Skeletal muscle satellite cell (primary cell): ENCODE measurements at regions not wholly inside any gene's neighbourhood (a gene's known extent, or its start where the extent isn't known, plus 50 kb on each side); places are given as distances from the start of the nearest gene placed in this dataset.

Experiments
- H3K27me3 ChIP-seq: 2 replicates; pipeline ENCODE4 v1.7.0; 2013; ENCODE audit warnings: low read length; ENCODE audit not compliant: control insufficient read depth, insufficient read depth
- H3K36me3 ChIP-seq: 2 replicates; pipeline ENCODE4 v1.7.0; 2013; ENCODE audit warnings: mild to moderate bottlenecking, control low read depth, low read length; ENCODE audit not compliant: insufficient read depth
- H3K4me1 ChIP-seq: 2 replicates; pipeline ENCODE4 v1.7.0; 2013; ENCODE audit warnings: low read length; ENCODE audit not compliant: control insufficient read depth, insufficient read depth
- H3K4me2 ChIP-seq: 2 replicates; pipeline ENCODE4 v1.7.0; 2013; ENCODE audit warnings: mild to moderate bottlenecking, low read length
- H3K4me3 ChIP-seq: 2 replicates; pipeline ENCODE4 v1.7.0; 2013; ENCODE audit warnings: low read length
- H3K9ac ChIP-seq: 2 replicates; pipeline ENCODE4 v1.7.0; 2013; ENCODE audit warnings: mild to moderate bottlenecking, low read depth, low read length, moderate library complexity
- H3K9me3 ChIP-seq: replicated peaks from 2 replicates; pipeline ENCODE4 v1.7.0; 2013; ENCODE audit warnings: mild to moderate bottlenecking, control low read depth, low read length

DNA sequence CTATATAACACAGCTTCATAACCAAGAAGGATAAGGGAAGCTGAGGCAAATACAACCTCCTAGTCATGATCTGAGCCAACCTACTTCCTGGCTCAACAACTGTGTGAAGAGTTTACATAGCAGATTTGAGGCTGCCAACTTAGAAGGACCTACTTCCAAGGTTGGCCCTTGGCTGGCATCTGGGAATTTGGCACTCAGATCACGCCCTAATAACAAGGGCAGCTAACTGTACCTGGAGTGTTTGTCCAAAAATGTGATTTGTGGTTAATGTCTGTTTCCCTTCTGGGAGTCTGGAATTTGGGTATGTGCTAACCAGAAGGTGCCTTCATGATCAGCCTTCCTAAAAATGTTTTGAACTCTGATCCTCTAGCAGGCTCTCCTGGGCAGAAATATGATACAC is 287.2 kb downstream of the CAAP1 start:
- H3K36me3 ChIP-seq: no peaks in the 10 kb centered on the region
- no peak overlapping the region for H3K4me2 ChIP-seq
- H3K9me3 ChIP-seq: no peaks in the 10 kb centered on the region
- no peaks in the 10 kb centered on the region for H3K27me3 ChIP-seq
- H3K4me3 ChIP-seq: no peak overlapping the region
- H3K4me1 ChIP-seq: no peaks in the 10 kb centered on the region
- H3K9ac ChIP-seq: no peak overlapping the region

DNA sequence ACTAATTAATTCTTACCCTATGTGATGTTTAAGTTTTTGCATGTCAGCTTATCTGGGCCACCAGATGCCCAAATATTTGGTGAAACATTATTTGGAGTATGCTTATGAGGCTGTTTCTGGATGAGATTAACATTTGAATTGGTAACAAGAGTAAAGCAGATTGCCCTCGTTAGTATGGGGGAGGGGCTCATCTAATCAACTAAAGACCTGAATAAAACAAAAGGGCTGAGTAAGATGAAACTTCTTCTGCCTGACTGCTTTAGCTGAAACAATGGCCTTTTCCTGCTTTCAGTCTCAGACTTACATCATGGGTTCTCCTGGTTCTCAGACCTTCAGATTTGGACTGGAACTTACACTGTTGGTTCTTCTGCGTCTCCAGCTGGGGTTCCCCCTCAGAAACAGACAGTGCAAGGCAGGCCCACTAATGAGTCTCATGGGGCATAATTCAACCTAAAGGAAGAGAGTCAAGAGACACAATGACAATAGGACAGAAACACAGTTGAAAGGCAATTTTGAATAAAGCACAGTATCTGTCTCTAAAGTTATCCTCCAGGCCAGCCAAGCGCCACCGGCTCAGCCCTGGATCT is 288.4 kb downstream of the CAAP1 start:
- Histone ChIP-seq H3K4me3 (no peak overlapping the region), H3K27me3 (no peaks in the 10 kb centered on the region), H3K4me1 (no peaks in the 10 kb centered on the region)

DNA sequence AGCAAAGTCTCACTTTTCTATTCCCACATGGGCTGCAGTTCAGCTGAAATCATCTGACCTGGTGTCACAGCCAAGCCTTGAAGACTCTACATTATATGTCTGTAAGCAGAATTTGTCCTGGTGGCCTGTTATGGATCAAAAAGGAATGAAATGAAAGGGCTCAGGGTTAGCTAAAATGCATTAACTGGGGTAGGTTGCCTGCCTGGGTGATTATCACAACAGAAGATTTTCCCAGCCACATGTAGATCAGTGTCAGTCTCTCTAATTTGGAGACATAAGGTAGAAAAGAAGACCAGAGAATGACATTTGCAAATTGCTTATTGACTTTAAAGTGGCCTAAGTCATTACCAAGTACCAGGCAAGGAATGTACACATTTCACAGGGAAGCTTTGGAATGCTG is 289.0 kb downstream of the CAAP1 start:
- Histone ChIP-seq H3K36me3 (no peaks in the 10 kb centered on the region), H3K4me3 (no peak overlapping the region), H3K27me3 (no peaks in the 10 kb centered on the region), H3K4me1 (no peaks in the 10 kb centered on the region), H3K9ac (no peak overlapping the region), H3K9me3 (no peaks in the 10 kb centered on the region), H3K4me2 (no peak overlapping the region)

More for the DNA sequence above, 288.4 kb downstream of the CAAP1 start:
- Histone ChIP-seq H3K4me2 (no peak overlapping the region), H3K36me3 (no peaks in the 10 kb centered on the region), H3K9ac (no peak overlapping the region), H3K9me3 (no peaks in the 10 kb centered on the region)

DNA sequence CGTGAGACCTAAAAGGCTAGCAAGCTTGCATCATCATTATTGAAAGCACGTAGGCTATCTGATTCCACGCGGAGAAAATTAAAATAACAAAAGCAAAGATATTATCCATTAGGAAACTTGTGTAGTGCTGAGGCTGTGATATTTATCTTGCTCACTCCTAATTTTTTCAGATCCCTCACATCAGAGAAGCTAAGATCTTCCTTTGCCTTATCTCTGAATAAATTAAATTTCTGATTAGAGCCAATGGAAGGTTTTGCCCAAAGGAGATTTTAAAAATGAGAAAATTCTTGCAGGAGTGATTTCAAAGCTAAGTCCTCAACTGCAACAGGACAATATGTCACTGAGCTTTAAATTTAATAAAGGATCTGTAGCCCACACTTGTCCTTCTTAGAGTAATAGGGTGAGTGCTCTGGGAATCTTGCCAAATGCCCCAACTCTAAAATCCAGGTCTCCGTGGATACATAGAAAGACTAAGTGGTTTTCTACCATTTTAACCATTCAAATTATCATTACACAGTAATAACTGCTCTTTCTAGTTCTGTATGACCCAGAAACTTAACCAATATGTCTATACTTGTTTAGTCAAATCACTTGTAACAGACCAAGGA is 295.0 kb downstream of the CAAP1 start:
- no peaks in the 10 kb centered on the region for H3K36me3 ChIP-seq
- no peak overlapping the region for H3K4me2 ChIP-seq
- peaks cover 4% of the 10 kb centered on the region for H3K9me3 ChIP-seq
- H3K9ac ChIP-seq: no peak overlapping the region
- no peaks in the 10 kb centered on the region for H3K27me3 ChIP-seq
- no peaks in the 10 kb centered on the region for H3K4me1 ChIP-seq
- no peak overlapping the region for H3K4me3 ChIP-seq

DNA sequence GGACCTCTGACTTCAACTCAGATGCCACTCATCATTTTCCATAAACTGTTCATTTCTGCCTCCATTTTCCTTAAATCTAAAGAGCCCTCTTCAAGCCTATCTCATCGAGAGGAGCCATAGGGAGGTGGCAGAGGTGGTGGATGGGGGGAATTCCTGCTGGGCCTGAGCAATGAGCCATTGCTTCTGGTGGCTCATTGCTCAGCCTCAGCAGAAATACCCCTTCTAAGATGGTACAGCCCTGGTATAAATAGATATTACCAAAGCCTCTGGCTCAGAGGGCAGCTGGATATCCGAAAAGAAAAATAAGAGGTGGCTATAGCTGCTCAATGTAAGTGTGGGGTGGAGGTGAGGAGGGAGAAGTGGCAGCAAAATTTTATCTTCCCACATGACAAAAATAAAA is 313.5 kb downstream of the CAAP1 start:
- Histone ChIP-seq H3K4me1 (no peaks in the 10 kb centered on the region), H3K9me3 (no peaks in the 10 kb centered on the region), H3K9ac (no peak overlapping the region), H3K27me3 (no peaks in the 10 kb centered on the region), H3K4me2 (no peak overlapping the region), H3K36me3 (no peaks in the 10 kb centered on the region), H3K4me3 (no peak overlapping the region)

DNA sequence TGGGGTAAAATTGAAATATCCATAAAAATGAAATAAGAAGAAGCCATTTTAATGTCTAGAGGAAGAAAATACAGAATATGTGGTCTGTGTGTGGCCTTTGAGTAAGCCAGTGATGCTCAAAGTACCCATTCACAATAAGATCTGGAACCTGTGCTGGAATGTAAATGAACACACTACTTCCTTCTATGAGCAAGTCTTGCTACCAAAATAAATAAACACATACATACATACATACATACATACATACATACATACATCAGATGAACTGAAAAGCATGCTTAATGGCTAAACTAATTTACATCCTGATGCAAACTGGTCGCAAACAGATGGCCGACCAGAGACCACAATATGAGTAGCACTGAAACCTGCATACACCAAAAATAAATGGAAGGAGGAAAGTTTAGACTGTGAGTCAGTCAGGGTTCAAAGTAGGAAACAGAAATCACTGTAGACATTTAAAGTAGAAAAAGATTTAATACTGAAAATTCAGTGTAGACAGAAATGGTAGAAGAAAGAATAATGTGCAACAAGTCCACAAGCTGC is 317.6 kb downstream of the CAAP1 start:
- no peak overlapping the region for H3K4me2 ChIP-seq
- no peak overlapping the region for H3K4me3 ChIP-seq
- H3K9ac ChIP-seq: no peak overlapping the region
- H3K27me3 ChIP-seq: no peaks in the 10 kb centered on the region
- H3K4me1 ChIP-seq: no peaks in the 10 kb centered on the region
- no peaks in the 10 kb centered on the region for H3K9me3 ChIP-seq
- no peaks in the 10 kb centered on the region for H3K36me3 ChIP-seq

DNA sequence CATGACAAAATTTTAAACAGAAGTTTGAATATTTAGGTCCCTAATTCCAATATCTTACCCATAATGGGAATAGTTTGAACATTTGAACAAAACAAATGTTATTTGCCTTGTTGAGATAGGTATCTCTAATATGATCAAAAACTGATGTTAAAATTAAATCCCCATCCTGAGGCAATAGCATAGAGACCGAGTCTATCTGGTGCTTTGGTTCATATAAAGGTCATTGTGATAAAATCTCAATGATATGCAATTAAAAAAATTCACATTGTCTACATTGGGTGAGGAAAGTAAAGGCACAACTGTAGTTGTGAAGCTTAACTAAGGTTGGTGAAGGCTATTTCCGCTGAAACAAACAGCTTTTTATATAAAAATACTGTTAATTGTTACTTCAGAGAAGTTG is 318.3 kb downstream of the CAAP1 start:
- H3K4me1 ChIP-seq: no peaks in the 10 kb centered on the region
- H3K4me2 ChIP-seq: no peak overlapping the region
- H3K36me3 ChIP-seq: no peaks in the 10 kb centered on the region
- no peaks in the 10 kb centered on the region for H3K9me3 ChIP-seq
- no peak overlapping the region for H3K4me3 ChIP-seq
- no peak overlapping the region for H3K9ac ChIP-seq
- H3K27me3 ChIP-seq: no peaks in the 10 kb centered on the region

DNA sequence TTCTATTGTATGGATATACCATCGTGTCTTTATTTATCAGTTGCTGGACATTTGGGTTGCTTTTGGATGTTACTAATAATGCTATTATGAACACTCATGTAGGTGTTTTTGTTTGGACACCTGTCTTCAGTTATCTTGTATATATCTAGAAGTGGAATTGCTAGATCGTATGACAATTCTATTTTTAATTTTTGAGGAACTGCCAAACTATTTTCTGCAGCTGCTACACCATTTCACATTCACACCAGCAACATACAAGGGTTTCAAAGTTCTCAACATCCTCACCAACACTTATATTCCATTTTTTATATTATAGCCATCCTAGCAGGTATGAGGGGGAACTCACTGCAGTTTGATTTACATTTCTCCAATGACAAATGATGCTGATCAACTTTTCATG is 324.6 kb downstream of the CAAP1 start:
- no peaks in the 10 kb centered on the region for H3K36me3 ChIP-seq
- no peaks in the 10 kb centered on the region for H3K4me1 ChIP-seq
- H3K9me3 ChIP-seq: no peaks in the 10 kb centered on the region
- no peaks in the 10 kb centered on the region for H3K27me3 ChIP-seq
- H3K4me3 ChIP-seq: no peak overlapping the region
- H3K9ac ChIP-seq: no peak overlapping the region
- H3K4me2 ChIP-seq: no peak overlapping the region

DNA sequence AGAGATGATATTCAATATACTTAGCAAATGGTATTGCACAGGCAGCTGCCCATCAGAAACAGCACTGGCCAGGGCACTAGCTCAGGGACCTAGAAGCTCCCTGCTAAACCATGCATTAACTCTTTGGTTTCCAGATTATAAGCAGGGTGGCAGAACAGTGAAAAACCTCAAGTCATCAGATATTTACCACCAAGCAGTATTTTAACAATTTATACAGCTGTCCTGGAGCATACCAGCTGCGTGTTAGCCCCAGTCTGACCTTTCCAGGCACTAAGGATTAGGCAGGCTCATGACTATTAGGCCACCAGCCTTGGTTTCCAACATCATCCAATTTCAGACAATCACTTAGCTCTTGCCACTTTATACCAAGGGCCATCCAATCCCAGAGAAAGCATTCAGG is 326.5 kb downstream of the CAAP1 start:
- Histone ChIP-seq H3K4me1 (no peaks in the 10 kb centered on the region), H3K27me3 (no peaks in the 10 kb centered on the region), H3K4me2 (no peak overlapping the region)

DNA sequence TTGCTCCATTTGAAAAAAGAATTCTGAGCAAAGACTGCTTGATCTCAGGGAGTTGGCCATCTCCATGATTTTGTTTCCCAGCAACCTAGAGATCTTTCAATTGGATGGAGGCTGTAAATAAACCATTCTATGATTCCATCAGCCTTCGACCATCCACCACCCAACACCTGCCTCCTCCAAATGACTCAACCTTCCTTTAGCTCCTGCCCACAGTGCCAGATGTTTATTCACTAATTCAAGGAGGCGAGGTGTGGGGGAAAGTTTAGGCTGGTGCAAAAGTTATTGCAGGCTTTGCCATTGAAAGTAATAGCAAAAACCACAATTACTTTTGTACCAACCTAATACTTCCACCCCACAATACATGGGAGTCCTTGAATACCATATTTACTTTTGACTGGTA is 327.5 kb downstream of the CAAP1 start:
- H3K4me2 ChIP-seq: no peak overlapping the region
- H3K9ac ChIP-seq: no peak overlapping the region
- H3K4me3 ChIP-seq: no peak overlapping the region
- no peaks in the 10 kb centered on the region for H3K36me3 ChIP-seq
- peaks cover 3% of the 10 kb centered on the region for H3K9me3 ChIP-seq
- H3K27me3 ChIP-seq: no peaks in the 10 kb centered on the region
- H3K4me1 ChIP-seq: no peaks in the 10 kb centered on the region

More for the DNA sequence above, 326.5 kb downstream of the CAAP1 start:
- Histone ChIP-seq H3K9ac (no peak overlapping the region), H3K9me3 (no peaks in the 10 kb centered on the region), H3K4me3 (no peak overlapping the region), H3K36me3 (no peaks in the 10 kb centered on the region)

DNA sequence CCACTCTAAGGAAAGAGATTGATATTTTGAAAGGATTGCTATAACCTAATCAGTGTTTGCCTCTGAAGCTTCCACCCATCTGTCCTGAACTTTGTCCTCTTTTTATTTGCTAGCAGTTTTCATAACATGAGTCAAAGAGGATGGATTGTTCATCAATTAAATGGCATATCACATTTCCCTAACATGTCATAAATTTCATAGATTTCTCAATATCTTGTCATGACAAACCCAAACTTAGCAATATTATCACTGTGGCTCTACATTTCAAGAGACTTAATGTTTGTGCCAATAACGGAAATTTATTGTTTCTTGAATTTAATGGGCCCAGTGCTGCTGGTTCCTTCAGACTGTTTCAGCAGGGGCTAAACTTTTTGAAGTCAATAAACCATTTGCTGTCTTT is 330.3 kb downstream of the CAAP1 start:
- no peaks in the 10 kb centered on the region for H3K36me3 ChIP-seq

DNA sequence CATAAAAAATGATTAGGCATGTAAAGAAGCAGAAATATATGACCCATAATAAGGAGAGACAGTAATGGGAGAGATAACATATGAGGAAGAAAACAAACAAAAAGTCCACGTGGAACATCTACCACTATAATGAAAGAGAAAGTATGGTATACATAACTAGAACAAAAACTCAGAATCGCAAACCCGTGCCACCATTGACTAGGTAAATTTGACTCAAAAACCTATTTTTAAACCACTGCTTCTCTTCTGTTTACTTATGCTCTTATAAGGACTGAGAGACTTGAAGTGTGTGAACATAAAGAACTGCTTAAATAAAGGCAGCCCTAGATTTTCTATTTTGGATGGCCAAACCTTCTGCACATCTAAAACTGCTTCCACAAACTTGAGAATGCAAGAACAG is 330.7 kb downstream of the CAAP1 start:
- H3K9me3 ChIP-seq: peaks cover 3% of the 10 kb centered on the region
- H3K4me1 ChIP-seq: no peaks in the 10 kb centered on the region
- no peak overlapping the region for H3K4me3 ChIP-seq
- no peaks in the 10 kb centered on the region for H3K36me3 ChIP-seq
- H3K27me3 ChIP-seq: no peaks in the 10 kb centered on the region
- H3K4me2 ChIP-seq: no peak overlapping the region
- no peak overlapping the region for H3K9ac ChIP-seq

More for the DNA sequence above, 330.3 kb downstream of the CAAP1 start:
- no peak overlapping the region for H3K4me2 ChIP-seq
- no peak overlapping the region for H3K9ac ChIP-seq
- H3K27me3 ChIP-seq: no peaks in the 10 kb centered on the region
- H3K4me3 ChIP-seq: no peak overlapping the region
- no peaks in the 10 kb centered on the region for H3K4me1 ChIP-seq
- H3K9me3 ChIP-seq: peaks cover 3% of the 10 kb centered on the region
